ENCODE measurements at regions not wholly inside any gene's neighbourhood (a gene's known extent, or its start where the extent isn't known, plus 50 kb on each side); places are given as distances from the start of the nearest gene placed in this dataset.

GRCh38 chr15:70343961-70344621 lies 246.4 kb upstream of the TLE3 start:
- TF ChIP-seq CTCF (IDR thresholded peaks at IDR 0.05 in 2 of 3, conservative IDR thresholded peaks at IDR 0.05 in 1 of 3; ENCODE audit: borderline replicate concordance in 1 of 3, insufficient read depth in 1 of 3, low read depth in 2 of 3, low read length in 2 of 3): no peak
- TF ChIP-seq TCF7L2 (IDR thresholded peaks at IDR 0.05; ENCODE audit: borderline replicate concordance, extremely low read depth, insufficient read depth, insufficient read length): no peak
- no peak for TF ChIP-seq POLR2A (IDR thresholded peaks at IDR 0.05; ENCODE audit: borderline replicate concordance, extremely low read depth, insufficient read depth, insufficient read length)
- TF ChIP-seq POLR2AphosphoS5 (IDR thresholded peaks at IDR 0.05; ENCODE audit: low read depth, low read length): no peak
- no peak for TF ChIP-seq ZNF274 (IDR thresholded peaks at IDR 0.05; ENCODE audit: low read depth, low read length)
- no peak for TF ChIP-seq RAD21 (IDR thresholded peaks at IDR 0.05; ENCODE audit: low read depth)
- no peak for TF ChIP-seq EZH2phosphoT487 (IDR thresholded peaks at IDR 0.05; ENCODE audit: borderline replicate concordance)
- TF ChIP-seq, protein P1, sequence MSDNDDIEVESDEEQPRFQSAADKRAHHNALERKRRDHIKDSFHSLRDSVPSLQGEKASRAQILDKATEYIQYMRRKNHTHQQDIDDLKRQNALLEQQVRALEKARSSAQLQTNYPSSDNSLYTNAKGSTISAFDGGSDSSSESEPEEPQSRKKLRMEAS (IDR thresholded peaks at IDR 0.05): no peak
- no peak for TF ChIP-seq FOSL1 (IDR thresholded peaks at IDR 0.05; ENCODE audit: low read depth)
- TF ChIP-seq SIN3A (IDR thresholded peaks at IDR 0.05; ENCODE audit: low read depth): no peak
